GM19035 (cell line): ENCODE measurements at regions not wholly inside any gene's neighbourhood (a gene's known extent, or its start where the extent isn't known, plus 50 kb on each side); places are given as distances from the start of the nearest gene placed in this dataset.

Source experiments
- ATAC-seq: cut with Tn5 transposase; IDR thresholded peaks from one replicate; pipeline ENCODE4 v1.9.1; 2021; ENCODE audit not compliant: unreplicated experiment

DNA sequence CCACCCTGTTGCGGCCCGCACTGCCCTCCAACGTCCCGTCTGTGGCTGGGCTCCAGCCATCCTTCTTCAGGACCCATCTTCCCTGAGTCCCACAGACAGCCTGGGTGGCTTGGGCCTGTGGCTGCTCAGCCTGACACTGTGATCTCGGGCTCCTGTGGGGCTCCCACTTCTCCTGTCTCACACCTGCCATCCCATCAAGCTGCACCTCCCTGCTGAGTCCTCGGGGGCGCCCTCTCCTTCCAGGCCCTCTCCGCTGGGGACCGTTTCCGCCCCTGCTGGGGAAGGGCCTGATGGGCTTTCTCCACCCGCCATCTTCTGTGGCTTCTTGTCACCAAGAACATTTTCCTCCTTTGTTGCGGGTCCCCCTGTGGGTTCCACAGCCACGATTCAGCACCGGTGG lies 173.8 kb upstream of the PPP2R2D start:
- no peak for ATAC-seq

DNA sequence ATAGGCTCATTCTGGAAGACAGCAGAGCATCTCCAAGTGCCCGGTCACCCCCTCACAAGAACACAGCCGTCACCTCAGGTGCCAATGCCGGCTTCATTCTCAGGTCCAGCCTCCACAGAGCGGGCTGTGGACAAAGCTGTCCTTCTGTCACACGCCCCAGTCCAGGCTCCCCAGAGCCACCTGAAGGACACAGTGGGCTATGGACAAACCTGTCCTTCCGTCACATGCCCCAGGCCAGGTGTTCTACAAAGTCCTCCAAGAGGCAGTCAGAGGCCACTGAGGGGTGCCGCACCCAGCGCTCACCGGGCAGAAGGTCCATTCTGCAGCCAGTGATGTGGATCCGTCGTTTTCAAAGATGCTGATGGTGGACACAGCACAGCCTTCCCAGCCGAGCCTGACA lies 173.2 kb upstream of the PPP2R2D start:
- ATAC-seq, result no peak

DNA sequence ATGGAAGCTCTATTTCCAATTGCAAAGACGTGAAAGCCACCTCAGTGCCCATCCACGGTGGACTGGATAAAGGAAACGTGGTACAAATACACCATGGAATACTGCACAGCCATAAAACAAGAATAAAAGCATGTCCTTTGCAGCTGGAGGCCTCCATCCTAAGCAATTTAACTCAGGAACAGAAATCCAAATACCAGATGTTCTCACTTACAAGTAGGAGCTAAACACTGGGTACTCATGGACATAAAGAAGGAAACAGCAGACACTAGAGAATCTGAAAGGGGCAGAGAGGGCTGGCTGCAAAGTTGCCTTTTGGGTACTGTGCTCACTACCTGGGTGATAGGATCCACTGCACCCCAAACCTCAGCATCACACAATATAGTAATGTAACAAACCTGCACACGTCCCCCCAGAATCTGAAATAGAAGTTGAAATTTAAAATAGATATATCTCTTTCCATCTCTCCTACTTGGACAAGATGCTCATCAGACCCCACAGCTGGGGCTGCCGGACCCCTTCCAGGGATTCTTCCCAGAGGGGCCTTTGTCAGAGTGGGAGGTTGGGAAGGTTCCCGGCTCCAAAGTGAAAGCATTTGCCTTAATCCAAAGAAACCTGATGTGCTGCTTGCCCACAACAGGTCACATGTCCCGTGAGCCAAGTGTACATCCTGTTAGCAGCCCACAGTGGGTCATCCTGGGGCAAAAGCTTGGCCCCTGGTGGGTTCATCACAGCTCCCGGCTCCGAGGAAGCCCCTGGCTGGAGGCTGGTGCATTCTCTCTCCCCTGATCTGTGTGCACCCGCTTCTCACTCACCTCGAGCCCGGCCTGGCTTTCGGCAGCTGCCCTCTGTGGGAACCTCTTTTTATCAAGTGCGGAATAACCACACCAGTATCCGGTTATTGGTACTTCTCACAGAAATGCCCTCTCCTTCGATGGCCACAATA lies 172.3 kb upstream of the PPP2R2D start:
- ATAC-seq, result no peak

DNA sequence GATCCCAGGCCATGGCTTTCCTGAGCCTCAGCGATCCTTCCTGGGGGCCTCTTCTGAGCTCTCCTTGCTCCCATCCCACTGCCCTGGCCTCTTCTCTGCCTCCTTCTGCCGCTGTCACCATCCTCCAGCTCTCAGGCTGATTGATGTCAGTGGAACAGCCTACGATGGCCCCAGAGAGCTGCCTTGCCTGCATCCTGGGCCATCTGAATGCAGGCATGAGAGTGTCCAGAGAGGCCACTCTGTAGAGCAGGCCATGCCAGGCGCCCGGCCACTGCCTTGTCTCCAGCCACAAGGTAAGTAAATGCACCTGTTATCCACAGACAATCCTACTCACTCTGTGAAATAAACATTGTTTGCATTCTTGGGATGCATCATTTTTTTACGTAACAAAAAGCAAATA lies 171.4 kb upstream of the PPP2R2D start:
- ATAC-seq, result no peak

DNA sequence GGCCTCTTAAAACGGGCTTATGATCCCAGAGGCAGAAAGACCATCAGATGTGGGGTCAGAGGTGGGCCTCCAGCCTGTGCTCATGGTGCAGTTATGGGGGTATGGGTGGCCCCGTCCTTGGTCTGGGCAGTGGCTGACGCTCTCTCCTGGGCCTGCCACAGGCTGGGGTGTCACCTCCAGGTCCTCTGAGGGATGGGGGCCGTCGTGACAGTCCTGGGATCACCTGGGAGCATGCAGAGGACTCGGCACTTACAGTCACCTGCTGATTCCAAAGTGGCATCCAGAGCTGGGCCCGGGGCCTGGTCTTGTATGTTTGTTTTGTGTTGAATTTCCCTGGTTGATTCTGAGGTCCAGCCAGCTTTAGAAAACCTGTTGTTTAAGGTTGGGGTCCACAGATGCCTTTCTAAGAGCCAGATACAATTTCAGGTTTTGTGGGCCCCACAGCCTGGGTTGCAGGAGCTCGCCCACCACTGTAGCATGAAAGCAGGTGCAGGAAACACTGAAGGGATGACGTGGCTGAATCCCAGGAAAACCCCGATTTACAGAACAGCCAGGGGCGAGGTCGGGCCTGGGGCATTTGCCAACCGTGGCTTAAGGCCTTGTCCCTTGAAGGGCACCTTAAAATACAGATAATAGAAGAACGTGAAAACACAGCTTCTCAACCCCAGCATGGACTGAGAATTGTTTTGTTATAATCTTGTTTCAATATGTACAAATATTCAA lies 170.7 kb upstream of the PPP2R2D start:
- no peak for ATAC-seq

DNA sequence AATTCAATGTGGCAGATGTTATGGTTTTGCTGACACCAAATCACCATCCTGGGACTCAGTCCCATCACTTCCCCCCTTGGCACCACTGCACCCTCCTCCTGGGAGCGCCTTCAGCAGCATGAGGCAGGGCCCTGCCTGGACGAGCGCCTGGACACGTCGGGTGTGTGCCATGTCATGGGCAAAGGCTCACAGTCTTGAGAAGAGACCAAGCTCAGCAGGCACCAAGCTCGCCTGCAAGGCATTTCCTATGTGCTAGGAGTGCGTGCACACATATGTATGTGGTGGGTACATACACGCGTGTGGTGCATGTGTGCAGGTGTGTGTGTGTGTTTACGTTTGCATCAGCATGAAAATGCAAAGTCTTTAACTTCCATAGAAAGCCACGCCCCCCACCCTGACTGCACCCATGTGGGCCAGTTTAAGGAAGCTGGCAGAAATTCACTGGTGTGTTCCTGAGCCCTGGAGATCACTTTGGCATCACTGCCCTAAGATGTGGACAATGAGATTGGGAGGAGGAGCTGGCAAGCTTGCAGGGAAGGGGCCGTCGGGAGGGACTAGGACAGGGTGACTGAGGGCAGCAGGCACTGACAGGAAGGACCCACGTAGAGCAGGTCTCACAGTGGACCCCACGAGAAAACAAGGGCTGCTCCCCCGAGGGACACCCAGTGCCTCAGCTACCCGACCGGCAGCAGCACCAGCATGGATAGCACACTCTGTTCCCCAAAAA lies 169.9 kb upstream of the PPP2R2D start:
- no peak for ATAC-seq

DNA sequence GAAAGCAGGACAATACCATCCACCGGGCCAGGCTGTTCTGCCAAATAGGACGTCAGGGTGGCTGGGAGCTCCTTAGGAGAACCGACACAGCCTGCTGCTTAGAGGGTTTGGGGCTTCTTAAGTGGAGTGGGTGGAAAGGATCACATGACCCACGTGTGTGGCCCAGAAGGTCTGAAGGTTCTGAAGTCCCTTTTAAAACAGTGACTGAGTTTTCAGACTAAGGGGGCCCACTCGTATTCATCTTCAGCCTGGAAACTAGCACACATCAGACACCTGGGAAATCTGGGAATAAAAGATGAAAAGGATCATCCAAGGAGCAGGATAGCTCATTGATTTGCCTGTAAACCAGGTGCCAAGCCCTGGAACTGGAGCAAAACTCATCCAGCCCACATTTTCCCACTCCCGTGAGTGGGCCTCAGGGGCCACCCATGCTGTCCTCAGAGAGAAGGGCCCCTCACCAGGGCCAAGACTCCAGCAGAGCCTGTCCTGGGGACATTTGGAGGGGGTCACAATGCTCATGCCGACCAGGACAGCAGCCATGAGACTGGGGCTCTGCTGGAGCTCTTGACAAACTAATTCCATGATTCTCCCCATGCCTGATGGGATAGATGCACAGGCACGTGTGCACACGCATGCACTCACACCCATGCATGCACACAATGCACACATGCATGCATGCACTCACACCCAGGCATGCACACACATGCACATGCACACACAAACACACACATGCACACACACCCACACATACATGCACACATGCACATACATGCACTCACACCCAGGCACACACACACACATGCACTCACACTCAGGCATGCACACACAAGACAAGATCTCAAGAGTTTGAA lies 168.8 kb upstream of the PPP2R2D start:
- ATAC-seq, result no peak

DNA sequence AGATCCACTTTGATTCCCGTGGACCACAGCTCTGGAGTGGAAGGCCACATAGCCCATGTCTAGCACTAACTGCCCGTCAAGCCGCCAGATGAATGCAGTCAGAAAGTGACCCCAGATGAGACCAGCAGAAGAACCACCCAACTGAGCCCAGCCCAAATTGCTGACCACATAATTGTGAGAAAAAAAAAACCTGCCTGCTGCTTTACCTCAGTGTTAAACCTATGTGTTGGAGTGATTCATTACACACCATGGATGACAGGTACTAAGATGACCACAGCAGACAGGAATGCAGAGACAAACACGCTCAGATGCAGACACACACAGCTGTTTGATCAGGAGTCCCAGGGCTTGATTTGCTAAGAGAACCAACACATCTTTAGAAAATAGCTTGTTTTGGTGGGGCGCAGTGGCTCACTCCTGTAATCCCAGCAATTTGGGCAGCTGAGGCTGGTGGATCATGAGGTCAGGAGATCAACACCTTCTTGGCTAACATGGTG lies 168.1 kb upstream of the PPP2R2D start:
- ATAC-seq, result no peak

DNA sequence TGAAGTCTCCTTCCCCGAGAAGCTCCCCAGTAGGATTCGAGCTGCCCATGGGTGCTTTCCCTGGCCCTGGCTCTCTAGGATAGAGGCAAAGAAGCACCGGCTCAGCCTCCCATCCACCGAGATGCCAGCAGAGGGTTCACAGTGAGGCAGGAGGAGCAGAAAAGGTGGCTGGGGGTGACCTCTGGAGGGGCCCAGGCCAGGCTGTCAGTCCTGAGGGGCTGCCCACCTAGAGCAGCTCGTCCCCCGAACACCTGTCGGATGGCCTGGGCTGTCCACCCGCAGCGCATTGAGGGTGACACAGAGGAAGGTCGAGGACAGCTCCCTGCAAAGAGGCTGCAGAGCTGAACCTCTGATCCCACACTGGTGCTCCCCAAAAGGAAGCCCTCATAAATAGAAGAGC lies 167.2 kb upstream of the PPP2R2D start:
- ATAC-seq, result no peak

DNA sequence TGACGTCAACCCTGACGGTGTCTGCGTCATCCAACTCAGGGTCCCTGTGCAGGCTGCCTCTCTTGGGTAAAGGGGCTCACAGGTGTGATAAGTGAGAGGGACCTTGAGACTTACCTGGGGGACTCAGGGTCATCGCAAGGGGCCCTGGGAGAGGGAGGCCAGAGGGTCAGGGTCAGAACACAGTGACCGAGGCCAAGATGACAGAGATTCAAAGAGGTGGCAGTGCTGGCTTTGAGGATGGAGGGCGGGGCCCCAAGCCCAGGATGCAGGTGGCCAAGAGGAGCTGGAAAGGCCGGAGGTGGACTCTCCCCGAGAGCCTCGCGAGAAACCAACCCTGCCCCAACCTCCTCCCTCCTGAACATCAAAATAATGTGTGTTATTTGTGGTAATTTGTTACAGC lies 165.2 kb upstream of the PPP2R2D start:
- no peak for ATAC-seq

DNA sequence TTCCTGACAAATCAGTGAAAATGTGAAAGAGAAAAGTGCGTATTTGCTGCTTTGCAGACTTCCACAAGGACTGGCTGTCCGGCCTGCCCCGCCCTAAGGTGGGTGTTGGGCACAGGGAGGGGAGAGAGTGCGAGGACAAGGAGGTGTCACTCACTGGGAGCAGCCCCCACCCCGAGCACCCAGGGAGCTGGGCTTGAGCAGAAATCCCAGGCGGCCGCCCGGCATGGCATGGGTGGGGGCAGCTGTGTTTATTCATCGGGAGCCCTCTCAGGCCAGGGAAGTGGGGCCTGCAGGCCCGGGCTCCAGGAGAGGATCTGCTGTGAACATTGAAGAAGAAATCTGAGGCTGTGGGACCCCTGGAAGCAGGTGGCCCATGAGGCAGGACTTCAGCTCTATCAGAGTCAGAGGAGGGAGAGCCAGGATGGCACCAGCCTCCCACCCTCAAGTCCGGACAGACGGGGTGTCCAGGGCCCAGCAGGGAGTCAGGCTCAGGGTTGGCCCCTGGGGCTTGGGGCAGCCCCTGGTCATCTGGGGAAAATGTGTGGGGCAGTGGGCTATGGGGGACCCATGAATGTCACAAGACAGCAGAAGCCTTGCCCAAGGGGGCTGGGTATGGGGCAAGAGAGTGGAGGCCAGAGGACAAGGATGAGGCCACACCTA lies 164.4 kb upstream of the PPP2R2D start:
- no peak for ATAC-seq

DNA sequence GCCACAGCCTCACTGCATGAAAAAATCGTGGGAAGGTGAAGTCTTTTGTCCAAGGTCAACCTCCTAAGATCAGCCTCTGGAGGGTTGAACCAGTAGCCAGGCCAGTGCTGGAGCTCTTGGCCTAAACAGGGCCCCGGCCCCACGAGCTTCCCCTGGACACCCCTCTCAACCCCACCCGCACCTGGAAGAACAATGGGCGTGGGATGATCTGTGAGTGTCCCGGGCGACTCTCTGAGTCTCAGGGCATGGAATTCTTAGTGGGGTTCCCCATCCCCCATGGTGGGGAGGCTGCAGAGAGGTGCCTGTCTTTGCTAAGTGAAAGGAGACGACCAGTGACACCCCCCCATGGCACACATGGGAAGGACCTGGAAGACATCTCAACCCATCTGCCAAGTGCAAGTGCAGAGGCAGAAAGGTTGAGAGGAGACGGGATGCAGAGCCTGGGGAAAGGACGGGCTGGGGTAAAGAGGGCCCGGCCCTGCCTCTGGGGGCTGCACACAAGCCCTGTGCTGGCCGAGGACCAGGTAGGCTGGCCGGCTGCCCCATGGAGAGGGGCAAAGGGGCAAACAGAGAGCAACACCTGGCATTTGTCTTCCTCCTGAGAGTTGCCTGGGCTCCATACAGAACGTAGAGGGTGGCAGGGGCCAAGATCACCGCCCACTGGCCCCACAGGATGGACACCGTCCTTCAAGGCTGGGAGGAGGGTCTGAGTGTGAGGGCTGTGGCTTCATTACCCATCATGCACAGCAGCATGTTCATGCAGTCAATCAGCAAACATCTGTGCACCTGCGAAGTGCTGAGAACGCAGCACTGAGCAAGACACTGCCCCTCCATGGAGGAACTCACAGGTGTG lies 163.0 kb upstream of the PPP2R2D start:
- no peak for ATAC-seq

DNA sequence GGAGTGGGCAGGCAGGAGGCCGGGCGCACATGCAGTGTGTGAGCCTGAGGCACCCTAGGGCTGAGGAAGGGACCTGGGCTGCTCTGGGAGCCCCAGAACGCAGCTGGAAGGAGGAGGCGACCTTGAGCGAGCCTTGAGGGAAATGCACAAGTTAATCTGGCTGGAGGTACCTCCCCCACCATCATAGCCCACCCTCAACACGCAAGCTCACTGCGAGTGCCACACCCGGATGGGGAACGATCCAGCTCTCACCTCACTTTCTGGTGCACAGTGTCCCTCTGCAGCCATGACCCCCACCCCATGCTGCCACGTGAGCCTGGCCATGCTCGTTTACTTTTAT lies 162.4 kb upstream of the PPP2R2D start:
- ATAC-seq, result no peak

DNA sequence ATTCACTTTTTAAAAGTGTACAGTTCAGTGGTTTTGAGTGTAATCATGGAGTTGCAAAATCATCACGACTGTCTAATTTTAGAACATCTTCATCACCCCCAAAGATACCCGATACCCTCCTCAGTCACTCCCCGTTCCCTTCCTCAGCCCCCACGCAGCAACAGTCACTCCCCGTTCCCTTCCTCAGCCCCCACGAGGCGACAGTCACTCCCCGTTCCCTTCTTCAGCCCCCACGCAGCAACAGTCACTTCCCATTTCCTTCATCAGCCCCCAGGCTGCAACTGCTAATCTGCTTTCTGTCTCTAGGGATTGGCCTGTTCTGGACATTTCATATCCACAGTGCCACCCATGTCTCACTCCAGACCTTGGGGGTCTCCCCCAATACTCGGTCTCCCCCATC lies 161.6 kb upstream of the PPP2R2D start:
- no peak for ATAC-seq

DNA sequence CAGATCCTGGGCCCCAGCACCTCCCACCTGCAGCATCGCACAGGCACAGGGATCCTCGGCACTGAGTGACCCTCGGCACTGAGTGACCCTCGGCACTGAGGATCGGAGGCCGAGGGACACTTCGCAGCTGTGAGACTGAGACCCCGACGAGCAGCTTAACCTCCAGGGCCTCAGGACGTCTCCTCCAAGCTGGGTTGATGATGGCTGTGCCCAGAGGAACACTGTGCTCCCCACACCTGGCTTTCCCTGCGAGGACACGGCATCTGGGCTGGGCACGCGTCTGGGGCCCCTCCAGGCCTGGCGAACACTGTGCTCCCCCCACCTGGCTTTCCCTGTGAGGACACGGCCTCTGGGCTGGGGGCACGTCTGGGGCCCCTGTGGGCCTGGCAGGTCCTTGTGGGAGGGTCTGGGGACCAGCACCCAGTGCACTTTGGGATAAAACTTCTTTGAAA lies 158.3 kb upstream of the PPP2R2D start:
- ATAC-seq, result no peak

DNA sequence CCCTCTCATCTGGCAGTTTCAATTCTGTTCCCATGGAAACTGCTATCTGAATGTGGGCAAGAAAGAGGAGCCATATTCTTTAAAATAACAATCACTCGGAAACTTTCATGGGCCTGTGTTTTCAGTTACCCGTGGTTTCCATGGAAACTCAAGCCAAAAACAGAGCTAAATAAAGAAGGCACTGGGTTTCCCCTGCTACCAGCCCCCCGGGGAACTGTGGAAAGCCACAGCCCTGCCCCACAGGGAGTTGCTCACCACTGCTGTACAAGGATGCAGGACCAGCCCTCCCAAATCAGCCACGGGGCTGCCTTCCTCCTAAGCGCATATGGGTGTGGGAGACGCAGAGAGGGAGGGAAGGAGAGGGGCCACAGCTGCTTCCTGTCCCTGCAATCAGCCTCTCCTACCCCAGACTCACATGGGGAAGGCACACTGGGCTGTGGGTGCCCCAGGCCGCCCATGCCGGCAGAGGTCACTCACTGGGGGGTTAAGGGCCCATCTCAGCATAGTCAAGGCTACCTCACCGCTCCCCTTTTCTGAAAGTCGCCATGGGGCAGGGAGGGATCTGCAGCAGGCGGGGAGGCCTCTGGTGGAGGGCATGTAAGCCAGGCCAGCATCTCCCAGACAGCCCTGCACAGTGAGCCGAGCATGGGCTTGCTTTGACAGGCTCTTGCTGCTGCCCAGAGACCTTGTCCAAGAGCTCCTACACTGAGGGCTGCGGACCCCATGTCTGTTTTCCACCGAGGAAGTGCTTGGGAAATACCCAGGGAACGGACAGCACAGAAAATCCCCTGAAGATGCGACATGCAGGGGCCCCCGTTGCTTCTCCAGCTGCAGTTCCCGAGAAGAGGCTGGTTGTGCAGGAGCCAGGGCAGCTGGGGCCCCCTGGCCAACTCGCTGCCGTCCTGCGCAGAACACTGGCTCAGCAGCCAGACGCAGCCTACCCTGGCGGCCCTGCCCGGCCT lies 157.3 kb upstream of the PPP2R2D start:
- ATAC-seq, result no peak

DNA sequence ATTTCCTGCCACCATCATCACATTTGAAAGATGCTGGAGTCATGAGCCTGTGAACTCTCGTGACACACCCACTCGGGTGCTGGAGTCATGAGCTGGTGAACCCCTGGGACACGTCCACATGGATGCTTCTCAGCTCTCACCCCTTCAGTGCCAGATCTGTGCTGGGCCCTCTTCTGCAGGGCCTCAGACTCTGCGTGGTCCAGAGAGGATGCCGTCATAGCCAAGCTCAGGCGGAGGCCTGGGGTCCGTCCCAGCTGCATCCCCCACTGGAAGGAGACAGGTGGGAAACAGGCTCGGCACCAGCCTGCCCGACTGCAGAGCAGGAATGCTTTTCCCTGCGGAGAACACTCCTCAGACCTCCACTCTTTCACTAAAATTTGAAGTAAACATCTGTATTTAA lies 156.5 kb upstream of the PPP2R2D start:
- no peak for ATAC-seq

DNA sequence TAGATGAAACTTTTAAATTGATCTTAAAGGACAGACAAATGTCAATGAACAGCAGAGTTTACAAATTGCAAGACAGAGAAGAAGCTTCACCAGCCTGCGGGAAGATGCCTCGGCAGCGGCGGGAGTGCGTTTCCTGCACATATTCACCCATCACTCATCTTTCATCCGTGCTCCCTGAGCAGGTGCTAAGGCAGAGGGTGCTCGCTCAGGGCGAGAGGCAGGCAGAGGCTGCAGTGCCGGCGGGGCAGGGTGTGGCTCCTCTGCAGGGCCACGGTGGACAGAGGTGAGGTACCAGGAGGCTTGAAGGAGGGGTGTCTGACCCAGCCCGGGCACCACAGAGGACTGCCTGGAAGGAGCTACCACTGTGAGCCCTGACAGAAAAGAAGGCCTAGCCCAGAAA lies 155.2 kb upstream of the PPP2R2D start:
- no peak for ATAC-seq
